Right hindlimb (tissue), 1 donor: ENCODE measurements at regions not wholly inside any gene's neighbourhood (a gene's known extent, or its start where the extent isn't known, plus 50 kb on each side); places are given as distances from the start of the nearest gene placed in this dataset.
A peak's percentile ranks its signal among the peaks of the same experiment; 100 is the strongest.

Source experiments
- DNase-seq: peaks from one replicate; pipeline ENCODE4 v3.0.0-alpha.2; 2018

GRCh38 chr2:88281302-88282217 lies 111.4 kb downstream of the THNSL2 start:
- DNase-seq: no peak

- DNase-seq: no peak
These were observed 99.7 kb downstream of the THNSL2 start for GRCh38 chr2:88269836-88270235.

DNA sequence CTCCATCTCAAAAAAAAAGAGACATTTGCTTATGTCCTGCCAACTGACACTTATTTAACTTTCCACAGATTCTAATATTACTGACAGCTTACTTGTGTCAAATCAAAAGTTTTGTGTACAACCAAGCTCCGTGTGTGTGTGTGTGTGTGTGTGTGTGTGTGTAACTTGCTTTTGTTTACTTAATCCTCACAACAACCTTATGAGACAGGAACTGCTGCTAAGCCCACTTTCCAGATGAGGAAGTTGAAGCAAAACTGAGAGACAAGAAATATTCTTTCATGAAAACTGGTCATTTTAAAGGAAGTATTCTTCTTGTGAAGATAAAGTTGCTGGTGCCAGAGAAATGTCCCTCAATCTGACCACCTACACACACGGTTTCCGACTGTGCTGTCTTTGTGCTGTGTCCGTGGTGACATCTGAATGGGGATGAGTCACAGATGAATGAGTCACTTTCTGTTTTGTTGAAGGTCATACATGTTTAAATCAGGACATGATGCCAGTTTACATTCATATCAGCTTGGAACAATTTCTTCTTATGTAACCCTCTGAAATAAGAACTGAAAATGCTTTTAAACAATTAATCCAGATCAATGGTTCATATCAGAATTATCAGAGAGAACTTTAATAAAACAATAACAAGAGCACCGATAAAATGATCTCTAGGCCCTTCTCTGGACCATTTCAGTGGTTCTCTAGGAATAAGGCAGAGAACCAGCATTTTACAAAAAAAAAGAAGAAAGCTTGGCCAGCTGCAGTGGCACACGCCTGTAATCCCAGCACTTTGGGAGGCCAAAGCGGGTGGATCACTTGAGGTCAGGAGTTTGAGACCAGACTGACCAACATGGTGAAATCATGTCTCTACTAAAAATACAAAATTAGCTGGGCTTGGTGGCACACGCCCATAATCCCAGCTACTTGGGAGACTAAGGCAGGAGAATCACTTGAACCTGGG lies 95.5 kb downstream of the THNSL2 start:
- DNase-seq: no peak

DNA sequence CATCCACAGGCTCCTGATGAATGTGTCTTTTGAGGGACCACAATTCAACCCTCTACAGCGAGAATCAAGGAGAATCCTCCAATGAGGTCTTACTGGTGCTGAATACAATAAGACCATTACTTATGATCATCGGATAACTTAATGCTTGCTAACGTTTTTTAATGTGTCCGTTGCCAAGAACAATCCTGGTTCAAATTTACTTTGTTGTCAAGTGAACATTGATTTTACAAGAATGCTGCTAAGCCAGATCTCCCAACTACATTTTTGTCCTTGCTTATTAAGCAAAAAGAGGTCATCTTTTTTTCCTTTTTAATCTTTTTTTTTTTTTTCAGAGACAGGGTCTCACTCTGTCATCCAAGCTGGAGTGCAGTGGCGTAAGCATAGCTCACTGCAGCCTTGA lies 93.7 kb downstream of the THNSL2 start:
- DNase-seq: no peak

GRCh38 chr2:88261725-88262124 lies 91.6 kb downstream of the THNSL2 start:
- no peak for DNase-seq

DNA sequence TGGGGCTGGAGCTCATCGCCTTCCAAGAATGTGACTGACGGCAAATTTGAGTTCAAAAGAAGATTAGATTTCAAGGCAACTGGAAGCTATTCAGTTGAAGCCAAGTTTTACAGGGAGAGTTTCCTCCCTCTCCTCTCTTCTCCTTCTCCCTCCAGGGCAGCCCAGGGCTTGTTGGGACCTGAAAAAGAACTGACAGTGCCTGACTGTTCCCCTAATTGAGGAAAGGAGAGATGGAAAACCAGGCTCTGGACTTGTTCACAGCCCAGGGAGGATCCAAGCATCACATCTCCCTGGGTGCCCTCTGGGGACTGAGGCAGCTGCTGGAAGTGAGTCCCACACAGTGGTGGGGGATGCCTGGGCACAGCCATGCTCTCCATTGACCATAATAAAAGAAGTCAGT lies 88.1 kb downstream of the THNSL2 start:
- DNase-seq: no peak

GRCh38 chr2:88254437-88255091 lies 84.4 kb downstream of the THNSL2 start:
- no peak for DNase-seq

GRCh38 chr2:88253997-88254396 lies 83.9 kb downstream of the THNSL2 start:
- no peak for DNase-seq

- DNase-seq: no peak
These were observed 83.2 kb downstream of the THNSL2 start for GRCh38 chr2:88253375-88253774.

GRCh38 chr2:88252646-88253045 lies 82.5 kb downstream of the THNSL2 start:
- DNase-seq: no peak

DNA sequence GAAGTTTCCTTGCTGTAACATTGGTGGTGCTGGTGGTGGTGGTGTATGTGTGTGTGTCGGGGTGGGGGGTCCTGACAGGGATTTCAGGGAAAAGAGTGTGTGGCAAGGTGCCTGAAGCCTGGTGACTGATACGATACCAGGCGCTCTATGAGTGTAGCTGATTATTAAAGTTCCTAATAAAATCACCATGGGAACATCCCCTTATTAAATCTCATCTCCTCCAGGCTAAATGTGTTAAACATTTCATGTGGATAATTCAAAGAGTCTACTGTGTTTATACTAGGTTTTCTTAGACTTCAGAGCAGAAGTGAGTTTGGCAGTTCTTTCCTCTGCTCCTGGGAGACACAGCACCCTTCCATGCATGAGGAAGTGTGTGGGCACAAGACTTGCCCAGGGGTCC lies 82.0 kb downstream of the THNSL2 start:
- DNase-seq: no peak

DNA sequence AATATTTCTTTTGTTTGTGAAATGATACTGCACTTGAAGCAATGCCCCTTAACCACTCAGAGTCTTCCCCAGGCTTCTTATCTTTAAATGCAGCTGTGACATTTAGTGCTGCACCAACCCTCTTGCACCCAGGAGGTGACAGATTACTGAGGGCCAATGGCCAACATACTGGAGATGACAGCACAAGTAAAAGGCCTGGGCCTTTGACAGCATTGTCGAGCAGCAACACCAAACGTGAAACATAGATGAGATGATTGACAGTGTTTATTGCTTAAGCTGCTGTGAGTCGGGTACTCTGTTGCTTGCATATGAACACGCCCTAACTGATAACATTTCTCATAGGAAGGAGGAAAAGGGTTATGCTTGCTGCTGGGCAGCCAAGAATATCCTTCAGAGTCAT lies 80.3 kb downstream of the THNSL2 start:
- no peak for DNase-seq

GRCh38 chr2:88248280-88248828 lies 78.2 kb downstream of the THNSL2 start:
- no peak for DNase-seq

GRCh38 chr2:88247531-88247930 lies 77.4 kb downstream of the THNSL2 start:
- DNase-seq: no peak

- no peak for DNase-seq
These were observed 75.0 kb downstream of the THNSL2 start for GRCh38 chr2:88245109-88245508.

DNA sequence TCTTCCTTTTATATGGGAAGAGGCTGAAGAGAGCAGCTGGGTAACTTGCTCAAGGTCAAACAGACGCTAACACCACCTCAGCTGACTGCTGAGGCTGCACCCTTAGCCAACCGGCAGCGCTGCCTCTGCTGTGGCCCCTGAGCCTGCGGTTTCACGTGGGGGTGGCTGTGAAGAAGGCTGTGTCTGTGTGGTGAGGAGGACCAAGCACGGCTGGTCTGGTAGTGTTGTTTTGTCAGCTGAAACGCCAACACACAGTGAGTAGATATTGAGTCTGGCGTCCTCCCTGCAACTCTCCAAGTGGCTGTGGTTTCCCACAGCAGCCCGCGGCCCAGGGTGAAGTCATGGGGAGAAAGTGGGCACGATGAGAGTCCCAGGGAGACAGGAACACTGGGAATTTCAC lies 69.6 kb downstream of the THNSL2 start:
- no peak for DNase-seq

- DNase-seq: peak; percentile 60
These were observed 66.5 kb downstream of the THNSL2 start for GRCh38 chr2:88236666-88237065.
